ENCODE measurements at regions not wholly inside any gene's neighbourhood (a gene's known extent, or its start where the extent isn't known, plus 50 kb on each side); places are given as distances from the start of the nearest gene placed in this dataset.
"Not testable (repeated sequence)": the region's sequence is repeated elsewhere in the genome, so short reads cannot be mapped to it uniquely, and the experiment has no call there.

DNA sequence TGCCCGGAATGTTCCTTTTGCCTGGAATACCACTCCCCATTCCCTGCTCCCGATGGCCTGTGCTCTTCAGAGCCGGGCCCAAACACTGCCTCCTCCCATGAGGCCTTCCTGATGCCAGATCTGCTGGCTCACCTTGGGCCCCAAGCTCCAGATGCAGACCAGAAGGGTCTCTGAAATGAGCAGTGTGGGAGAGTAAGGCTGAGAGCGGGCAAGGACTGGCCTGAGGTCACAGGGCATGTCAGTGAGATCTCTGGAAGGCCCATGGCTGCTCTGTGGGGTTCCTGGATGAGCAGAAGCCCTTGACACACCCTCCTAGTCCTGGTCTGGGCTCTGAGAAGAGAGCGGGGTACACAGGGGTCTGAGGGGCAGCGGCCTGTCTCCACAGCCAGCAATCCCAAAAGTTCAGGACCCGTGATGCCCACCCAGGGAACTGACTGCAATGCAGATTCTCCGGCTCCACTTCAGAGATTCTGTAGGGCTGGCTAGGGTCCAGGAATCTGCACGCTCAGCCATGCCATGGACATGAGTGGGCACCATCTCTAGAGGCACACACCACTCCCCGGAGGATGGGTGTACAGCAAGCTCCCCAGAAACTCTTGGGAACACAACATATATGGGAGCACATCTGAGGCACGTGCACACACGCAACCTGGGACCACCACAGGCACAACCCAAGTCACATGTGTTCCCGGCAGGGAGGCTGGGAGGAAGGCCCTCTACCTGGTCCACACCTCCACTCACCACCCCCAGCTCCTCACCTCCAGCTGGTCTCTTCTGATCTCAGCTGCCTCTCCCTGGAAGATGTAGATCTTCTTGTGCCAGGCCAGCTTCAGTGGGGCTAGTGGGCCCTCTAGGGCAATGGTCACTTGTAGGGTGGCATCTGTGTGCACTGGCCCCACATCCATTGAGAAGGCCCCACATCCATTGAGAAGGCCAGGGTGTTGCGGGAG is 166.6 kb downstream of the GOLGA6L4 start:
- CTCF ChIA-PET; BruUV-seq (replicated peaks); H3K4me3 ChIP-seq (ENCODE audit: low read depth in 2 of 2, low read length in 2 of 2); H3K4me1 ChIP-seq (ENCODE audit: control insufficient read depth, insufficient read depth, low read length); intact Hi-C loops (cut with micrococcal nuclease; ENCODE audit: unreplicated experiment); H3K27me3 ChIP-seq (ENCODE audit: control insufficient read depth, insufficient read depth, low read length); POLR2A ChIA-PET; H3K27ac ChIP-seq (ENCODE audit: low read length); in situ Hi-C loops (cut with HindIII; ENCODE audit: low pct_unique_long_range_greater_than_20kb, low sequenced_read_pairs); DNase-seq (ENCODE audit: low read depth, low spot score); ATAC-seq; H3K36me3 ChIP-seq (ENCODE audit: control insufficient read depth, insufficient read depth, low read length); H3K9me3 ChIP-seq (ENCODE audit: control insufficient read depth, insufficient read depth, low read depth, low read length): not testable (repeated sequence)

DNA sequence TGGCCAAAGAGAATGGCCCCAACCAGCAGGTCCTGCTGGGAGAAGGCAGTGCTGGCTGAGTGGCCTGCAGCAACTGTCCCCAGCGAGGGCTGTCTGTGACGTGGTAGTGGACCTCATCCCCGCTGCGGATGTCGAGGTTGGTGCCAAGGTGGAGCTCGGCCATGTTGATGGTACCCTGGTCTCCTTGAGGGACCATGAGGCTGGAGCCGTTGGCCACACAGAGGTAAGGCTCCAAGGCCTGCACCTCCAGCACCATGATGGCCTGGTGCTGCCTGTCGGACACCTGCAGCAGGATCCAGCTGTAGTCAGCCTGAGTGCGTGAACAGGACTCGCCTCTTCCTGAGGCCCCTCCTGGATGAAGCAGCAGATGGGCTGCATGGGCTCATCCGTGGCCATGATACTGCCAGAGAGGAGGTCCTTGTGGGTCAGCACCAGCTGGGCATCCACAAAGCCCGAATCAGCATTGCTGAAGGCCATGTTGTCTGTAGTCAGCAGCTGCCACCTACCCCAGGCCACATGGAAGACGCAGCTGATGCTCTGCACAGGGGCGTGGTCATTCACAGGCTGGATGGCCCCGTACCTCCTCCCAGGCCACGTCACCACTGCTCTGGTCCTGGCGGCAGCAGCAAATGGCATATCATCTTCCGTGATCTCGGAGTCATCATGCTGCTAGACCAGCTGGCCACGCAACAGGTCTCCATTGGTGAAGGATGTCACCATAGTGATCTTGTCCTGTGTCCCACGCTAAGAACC is 167.5 kb downstream of the GOLGA6L4 start:
- ATAC-seq: no peak
- CTCF ChIA-PET: no interaction called here

DNA sequence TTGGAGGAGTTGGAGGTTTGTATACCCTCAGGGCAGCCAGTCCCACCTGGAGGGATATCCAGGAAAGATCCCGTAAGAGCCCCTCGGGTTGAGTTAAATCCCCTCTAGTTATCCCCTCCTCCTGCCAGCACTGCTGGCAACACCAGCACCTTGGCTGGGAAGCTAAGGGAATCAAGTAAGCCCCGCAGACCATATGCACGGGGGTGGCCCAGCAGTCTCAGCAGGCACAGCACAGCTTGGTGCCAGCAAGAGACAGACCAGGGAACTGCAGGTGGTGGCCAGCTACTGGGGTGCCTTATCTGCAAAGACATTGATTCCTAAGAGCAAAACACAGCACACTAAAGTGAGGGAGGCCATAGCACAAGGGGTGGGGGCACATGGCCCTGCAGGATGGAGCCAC is 173.8 kb downstream of the GOLGA6L4 start:
- H3K9me3 ChIP-seq (ENCODE audit: control insufficient read depth, insufficient read depth, low read depth, low read length); H3K36me3 ChIP-seq (ENCODE audit: control insufficient read depth, insufficient read depth, low read length); H3K4me3 ChIP-seq (ENCODE audit: low read depth in 2 of 2, low read length in 2 of 2); CTCF ChIA-PET; BruUV-seq (replicated peaks); in situ Hi-C loops (cut with HindIII; ENCODE audit: low pct_unique_long_range_greater_than_20kb, low sequenced_read_pairs); intact Hi-C loops (cut with micrococcal nuclease; ENCODE audit: unreplicated experiment); H3K27ac ChIP-seq (ENCODE audit: low read length); H3K4me1 ChIP-seq (ENCODE audit: control insufficient read depth, insufficient read depth, low read length); DNase-seq (ENCODE audit: low read depth, low spot score); ATAC-seq; POLR2A ChIA-PET; H3K27me3 ChIP-seq (ENCODE audit: control insufficient read depth, insufficient read depth, low read length): not testable (repeated sequence)

More for the DNA sequence above, 167.5 kb downstream of the GOLGA6L4 start:
- Histone ChIP-seq H3K27me3 (ENCODE audit: control insufficient read depth, insufficient read depth, low read length) (no peaks in the 10 kb centered on the region), H3K27ac (ENCODE audit: low read length) (no peak overlapping the region), H3K4me1 (ENCODE audit: control insufficient read depth, insufficient read depth, low read length) (no peaks in the 10 kb centered on the region), H3K9me3 (ENCODE audit: control insufficient read depth, insufficient read depth, low read depth, low read length) (no peaks in the 10 kb centered on the region), H3K36me3 (ENCODE audit: control insufficient read depth, insufficient read depth, low read length) (no peaks in the 10 kb centered on the region), H3K4me3 (ENCODE audit: low read depth in 2 of 2, low read length in 2 of 2) (no peak overlapping the region)
- intact Hi-C loops (cut with micrococcal nuclease; ENCODE audit: unreplicated experiment) (no loop called here), in situ Hi-C loops (cut with HindIII; ENCODE audit: low pct_unique_long_range_greater_than_20kb, low sequenced_read_pairs) (no loop called here)
- no TSS peak for BruUV-seq (replicated peaks)
- POLR2A ChIA-PET: no interaction called here
- no peak for DNase-seq (ENCODE audit: low read depth, low spot score)
- TF ChIP-seq, protein P1, sequence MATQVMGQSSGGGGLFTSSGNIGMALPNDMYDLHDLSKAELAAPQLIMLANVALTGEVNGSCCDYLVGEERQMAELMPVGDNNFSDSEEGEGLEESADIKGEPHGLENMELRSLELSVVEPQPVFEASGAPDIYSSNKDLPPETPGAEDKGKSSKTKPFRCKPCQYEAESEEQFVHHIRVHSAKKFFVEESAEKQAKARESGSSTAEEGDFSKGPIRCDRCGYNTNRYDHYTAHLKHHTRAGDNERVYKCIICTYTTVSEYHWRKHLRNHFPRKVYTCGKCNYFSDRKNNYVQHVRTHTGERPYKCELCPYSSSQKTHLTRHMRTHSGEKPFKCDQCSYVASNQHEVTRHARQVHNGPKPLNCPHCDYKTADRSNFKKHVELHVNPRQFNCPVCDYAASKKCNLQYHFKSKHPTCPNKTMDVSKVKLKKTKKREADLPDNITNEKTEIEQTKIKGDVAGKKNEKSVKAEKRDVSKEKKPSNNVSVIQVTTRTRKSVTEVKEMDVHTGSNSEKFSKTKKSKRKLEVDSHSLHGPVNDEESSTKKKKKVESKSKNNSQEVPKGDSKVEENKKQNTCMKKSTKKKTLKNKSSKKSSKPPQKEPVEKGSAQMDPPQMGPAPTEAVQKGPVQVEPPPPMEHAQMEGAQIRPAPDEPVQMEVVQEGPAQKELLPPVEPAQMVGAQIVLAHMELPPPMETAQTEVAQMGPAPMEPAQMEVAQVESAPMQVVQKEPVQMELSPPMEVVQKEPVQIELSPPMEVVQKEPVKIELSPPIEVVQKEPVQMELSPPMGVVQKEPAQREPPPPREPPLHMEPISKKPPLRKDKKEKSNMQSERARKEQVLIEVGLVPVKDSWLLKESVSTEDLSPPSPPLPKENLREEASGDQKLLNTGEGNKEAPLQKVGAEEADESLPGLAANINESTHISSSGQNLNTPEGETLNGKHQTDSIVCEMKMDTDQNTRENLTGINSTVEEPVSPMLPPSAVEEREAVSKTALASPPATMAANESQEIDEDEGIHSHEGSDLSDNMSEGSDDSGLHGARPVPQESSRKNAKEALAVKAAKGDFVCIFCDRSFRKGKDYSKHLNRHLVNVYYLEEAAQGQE (IDR thresholded peaks at IDR 0.05; ENCODE audit: insufficient read depth in 1 of 2, low read depth in 2 of 2, low read length in 1 of 2): no peak
- TF ChIP-seq, protein P2, sequence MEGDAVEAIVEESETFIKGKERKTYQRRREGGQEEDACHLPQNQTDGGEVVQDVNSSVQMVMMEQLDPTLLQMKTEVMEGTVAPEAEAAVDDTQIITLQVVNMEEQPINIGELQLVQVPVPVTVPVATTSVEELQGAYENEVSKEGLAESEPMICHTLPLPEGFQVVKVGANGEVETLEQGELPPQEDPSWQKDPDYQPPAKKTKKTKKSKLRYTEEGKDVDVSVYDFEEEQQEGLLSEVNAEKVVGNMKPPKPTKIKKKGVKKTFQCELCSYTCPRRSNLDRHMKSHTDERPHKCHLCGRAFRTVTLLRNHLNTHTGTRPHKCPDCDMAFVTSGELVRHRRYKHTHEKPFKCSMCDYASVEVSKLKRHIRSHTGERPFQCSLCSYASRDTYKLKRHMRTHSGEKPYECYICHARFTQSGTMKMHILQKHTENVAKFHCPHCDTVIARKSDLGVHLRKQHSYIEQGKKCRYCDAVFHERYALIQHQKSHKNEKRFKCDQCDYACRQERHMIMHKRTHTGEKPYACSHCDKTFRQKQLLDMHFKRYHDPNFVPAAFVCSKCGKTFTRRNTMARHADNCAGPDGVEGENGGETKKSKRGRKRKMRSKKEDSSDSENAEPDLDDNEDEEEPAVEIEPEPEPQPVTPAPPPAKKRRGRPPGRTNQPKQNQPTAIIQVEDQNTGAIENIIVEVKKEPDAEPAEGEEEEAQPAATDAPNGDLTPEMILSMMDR (IDR thresholded peaks at IDR 0.05): no peak
- TF ChIP-seq SIN3A (IDR thresholded peaks at IDR 0.05; ENCODE audit: borderline replicate concordance, insufficient read depth, low read depth, low read length) (no peak), POLR2AphosphoS5 (IDR thresholded peaks at IDR 0.05; ENCODE audit: low read depth, low read length) (no peak), TCF7L2 (IDR thresholded peaks at IDR 0.05; ENCODE audit: low read depth, low read length) (no peak)

DNA sequence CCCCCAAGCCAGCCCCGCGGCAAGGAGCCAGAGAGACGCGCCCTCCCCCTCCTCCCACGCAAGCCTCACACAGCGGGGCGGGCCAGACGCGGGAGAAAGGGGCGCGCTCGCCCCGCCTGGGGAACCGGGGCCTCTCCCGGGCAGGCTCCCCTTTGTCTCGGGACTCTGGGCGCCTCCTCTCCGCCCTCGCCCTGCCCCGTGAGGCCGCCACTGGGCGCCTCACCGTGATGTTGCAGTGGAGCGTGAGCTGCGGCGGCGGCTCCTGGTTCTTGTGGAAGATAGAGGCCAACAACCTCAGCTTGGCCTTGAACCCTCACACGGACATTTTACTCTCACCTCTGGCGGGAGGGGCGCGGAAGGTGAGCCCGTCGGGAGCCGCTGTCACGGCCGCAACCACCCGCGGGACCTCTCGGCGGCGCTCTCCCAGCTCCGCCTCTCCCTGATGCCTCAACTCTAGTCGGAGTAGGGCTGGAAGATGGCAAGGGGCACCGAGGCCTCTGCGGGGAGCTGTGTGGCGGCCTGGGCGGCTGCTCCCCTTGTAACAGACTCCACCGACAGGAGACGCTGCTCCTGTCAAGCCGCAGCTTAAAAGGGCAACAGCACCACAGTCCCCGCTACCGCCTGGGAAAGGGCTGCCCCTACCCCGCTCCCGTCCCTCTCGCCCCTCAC is 179.2 kb upstream of the ZSCAN2 start:
- intact Hi-C loops (cut with micrococcal nuclease; ENCODE audit: unreplicated experiment); in situ Hi-C loops (cut with HindIII; ENCODE audit: low pct_unique_long_range_greater_than_20kb, low sequenced_read_pairs); POLR2A ChIA-PET; H3K27me3 ChIP-seq (ENCODE audit: control insufficient read depth, insufficient read depth, low read length); BruUV-seq (replicated peaks); H3K4me1 ChIP-seq (ENCODE audit: control insufficient read depth, insufficient read depth, low read length); H3K9me3 ChIP-seq (ENCODE audit: control insufficient read depth, insufficient read depth, low read depth, low read length); CTCF ChIA-PET; DNase-seq (ENCODE audit: low read depth, low spot score); H3K27ac ChIP-seq (ENCODE audit: low read length); H3K4me3 ChIP-seq (ENCODE audit: low read depth in 2 of 2, low read length in 2 of 2); ATAC-seq; H3K36me3 ChIP-seq (ENCODE audit: control insufficient read depth, insufficient read depth, low read length): not testable (repeated sequence)

DNA sequence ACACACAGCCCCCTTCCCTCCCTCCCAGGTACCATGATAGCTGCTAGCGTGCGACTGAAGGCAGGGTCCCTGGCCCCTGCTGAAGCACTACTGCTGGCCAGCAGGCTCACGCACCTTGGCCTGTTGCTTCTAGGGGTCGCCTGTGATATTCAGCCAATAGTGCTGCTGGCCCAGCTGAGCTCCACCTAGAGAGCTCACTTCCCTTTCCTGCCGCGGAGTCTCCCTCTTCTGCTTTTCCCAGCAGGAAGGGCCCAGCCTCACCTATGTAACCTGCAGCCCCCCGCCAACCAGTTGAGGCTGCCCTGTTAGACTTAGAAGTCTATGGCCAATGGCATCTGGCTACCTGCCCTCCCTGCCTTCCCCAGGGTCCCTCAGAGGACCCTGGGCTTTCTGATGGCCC is 175.5 kb upstream of the ZSCAN2 start:
- in situ Hi-C loops (cut with HindIII; ENCODE audit: low pct_unique_long_range_greater_than_20kb, low sequenced_read_pairs); POLR2A ChIA-PET; intact Hi-C loops (cut with micrococcal nuclease; ENCODE audit: unreplicated experiment); BruUV-seq (replicated peaks); H3K4me3 ChIP-seq (ENCODE audit: low read depth in 2 of 2, low read length in 2 of 2); H3K4me1 ChIP-seq (ENCODE audit: control insufficient read depth, insufficient read depth, low read length); CTCF ChIA-PET; H3K27me3 ChIP-seq (ENCODE audit: control insufficient read depth, insufficient read depth, low read length); H3K9me3 ChIP-seq (ENCODE audit: control insufficient read depth, insufficient read depth, low read depth, low read length); DNase-seq (ENCODE audit: low read depth, low spot score); H3K36me3 ChIP-seq (ENCODE audit: control insufficient read depth, insufficient read depth, low read length); ATAC-seq; H3K27ac ChIP-seq (ENCODE audit: low read length): not testable (repeated sequence)
